ENCODE measurements at regions not wholly inside any gene's neighbourhood (a gene's known extent, or its start where the extent isn't known, plus 50 kb on each side); places are given as distances from the start of the nearest gene placed in this dataset.

DNA sequence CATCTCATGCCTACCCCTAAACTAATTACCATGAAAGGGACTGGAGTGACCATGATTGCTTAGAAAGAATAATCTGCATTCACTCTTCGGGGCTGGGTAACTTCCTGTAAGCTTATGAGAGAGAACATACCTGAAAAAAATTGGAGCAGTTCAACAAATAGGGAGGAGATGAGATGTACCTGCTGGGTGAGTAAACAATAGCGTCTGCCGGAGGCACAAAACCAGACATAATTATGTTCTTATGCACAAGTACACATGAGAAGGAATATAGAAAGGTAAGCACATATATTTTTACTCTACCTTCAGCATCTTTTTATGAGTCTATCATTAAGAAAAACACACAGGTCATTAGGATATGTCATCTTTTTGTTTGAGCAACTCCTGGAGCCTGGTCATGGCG, 224.6 kb upstream of the FERD3L start:
- Mint-ChIP-seq H3K27ac (no peak overlapping the region), H3K9me3 (no peaks in the 10 kb centered on the region), H3K27me3 (no peaks in the 10 kb centered on the region), H3K4me3 (no peak overlapping the region), H3K4me1 (ENCODE audit: low read depth) (no peaks in the 10 kb centered on the region), H3K36me3 (ENCODE audit: low read depth) (no peaks in the 10 kb centered on the region)
- CTCF ChIA-PET: no interaction called here
- no peak for DNase-seq
- POLR2A ChIA-PET: no interaction called here
- intact Hi-C loops (cut with micrococcal nuclease): no loop called here
- TF ChIP-seq, protein P1, sequence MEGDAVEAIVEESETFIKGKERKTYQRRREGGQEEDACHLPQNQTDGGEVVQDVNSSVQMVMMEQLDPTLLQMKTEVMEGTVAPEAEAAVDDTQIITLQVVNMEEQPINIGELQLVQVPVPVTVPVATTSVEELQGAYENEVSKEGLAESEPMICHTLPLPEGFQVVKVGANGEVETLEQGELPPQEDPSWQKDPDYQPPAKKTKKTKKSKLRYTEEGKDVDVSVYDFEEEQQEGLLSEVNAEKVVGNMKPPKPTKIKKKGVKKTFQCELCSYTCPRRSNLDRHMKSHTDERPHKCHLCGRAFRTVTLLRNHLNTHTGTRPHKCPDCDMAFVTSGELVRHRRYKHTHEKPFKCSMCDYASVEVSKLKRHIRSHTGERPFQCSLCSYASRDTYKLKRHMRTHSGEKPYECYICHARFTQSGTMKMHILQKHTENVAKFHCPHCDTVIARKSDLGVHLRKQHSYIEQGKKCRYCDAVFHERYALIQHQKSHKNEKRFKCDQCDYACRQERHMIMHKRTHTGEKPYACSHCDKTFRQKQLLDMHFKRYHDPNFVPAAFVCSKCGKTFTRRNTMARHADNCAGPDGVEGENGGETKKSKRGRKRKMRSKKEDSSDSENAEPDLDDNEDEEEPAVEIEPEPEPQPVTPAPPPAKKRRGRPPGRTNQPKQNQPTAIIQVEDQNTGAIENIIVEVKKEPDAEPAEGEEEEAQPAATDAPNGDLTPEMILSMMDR (IDR thresholded peaks at IDR 0.05): no peak
- ATAC-seq: no peak

DNA sequence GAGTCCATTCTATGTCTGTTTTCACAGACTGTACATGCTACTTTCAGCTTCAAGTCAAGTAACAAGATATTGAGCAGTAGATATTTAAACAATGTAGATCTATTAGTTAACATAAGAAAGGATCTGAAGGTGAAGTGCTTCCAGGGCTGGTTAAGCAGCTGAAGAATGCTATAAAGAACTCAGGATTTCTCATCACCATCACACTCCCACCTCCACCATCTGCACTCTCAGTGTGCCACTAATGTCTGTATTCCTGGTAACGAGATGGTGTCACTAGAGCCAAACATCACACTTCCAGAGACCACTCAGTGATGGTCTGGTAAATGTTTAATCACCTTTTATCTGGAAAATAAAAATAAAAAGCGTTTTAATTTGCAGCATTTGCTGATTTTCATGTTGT, 224.0 kb upstream of the FERD3L start:
- DNase-seq (no peak), ATAC-seq (no peak)
- Mint-ChIP-seq H3K27me3 (no peaks in the 10 kb centered on the region), H3K4me3 (no peak overlapping the region), H3K9me3 (no peaks in the 10 kb centered on the region), H3K4me1 (ENCODE audit: low read depth) (no peaks in the 10 kb centered on the region), H3K27ac (no peak overlapping the region), H3K36me3 (ENCODE audit: low read depth) (no peaks in the 10 kb centered on the region)
- TF ChIP-seq, protein P1 (IDR thresholded peaks at IDR 0.05): no peak
- ChIA-PET CTCF (no interaction called here), POLR2A (no interaction called here)
- intact Hi-C loops (cut with micrococcal nuclease): no loop called here

DNA sequence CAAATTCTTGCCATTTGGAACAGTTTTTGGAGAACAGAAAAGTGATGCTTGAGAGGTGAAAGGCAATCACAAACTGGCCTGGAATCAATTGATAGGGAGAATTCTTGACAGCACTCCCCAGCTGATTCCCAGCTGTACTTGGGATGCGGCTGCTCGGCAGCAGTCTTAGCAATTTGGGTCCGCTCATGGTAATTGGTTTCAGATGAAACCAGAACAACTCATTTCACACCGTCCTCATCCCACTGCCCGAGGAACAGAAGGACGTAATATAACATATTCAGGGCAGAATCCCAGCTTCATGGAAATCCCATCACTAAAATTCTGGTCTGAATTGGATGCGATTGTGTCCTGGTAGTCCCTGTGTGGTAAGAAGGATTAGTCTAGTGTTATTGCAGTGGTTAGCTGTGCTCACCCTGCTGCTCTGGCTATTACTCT, 223.3 kb upstream of the FERD3L start:
- Mint-ChIP-seq H3K4me1 (ENCODE audit: low read depth) (no peaks in the 10 kb centered on the region), H3K27ac (no peak overlapping the region), H3K36me3 (ENCODE audit: low read depth) (no peaks in the 10 kb centered on the region), H3K4me3 (no peak overlapping the region), H3K27me3 (no peaks in the 10 kb centered on the region), H3K9me3 (no peaks in the 10 kb centered on the region)
- DNase-seq (no peak), ATAC-seq (no peak)
- CTCF ChIA-PET: no interaction called here
- TF ChIP-seq, protein P1 (IDR thresholded peaks at IDR 0.05): no peak
- intact Hi-C loops (cut with micrococcal nuclease): no loop called here
- POLR2A ChIA-PET: no interaction called here

DNA sequence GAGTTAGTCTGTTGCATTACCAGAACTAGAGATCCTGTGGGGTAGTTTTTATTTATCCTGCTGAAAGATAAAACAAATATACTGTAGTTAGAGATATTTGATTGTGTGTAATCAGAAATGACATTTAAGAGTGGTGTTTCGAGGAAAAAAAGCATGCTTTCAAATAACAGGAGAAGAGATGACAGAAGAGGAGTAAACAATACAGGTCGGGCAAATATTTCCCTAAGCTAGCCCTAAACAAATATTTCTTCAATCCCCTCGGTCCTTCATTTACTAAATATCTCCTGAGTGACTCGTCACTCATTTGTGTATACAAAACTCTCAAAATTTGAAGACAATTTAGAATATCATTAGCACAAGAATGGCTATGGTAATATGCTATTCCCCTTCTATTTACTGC, 219.7 kb upstream of the FERD3L start:
- TF ChIP-seq, protein P1 (IDR thresholded peaks at IDR 0.05): no peak
- CTCF ChIA-PET: no interaction called here
- no peaks in the 10 kb centered on the region for H3K27me3 Mint-ChIP-seq
- intact Hi-C loops (cut with micrococcal nuclease): no loop called here
- H3K4me3 Mint-ChIP-seq: no peak overlapping the region
- H3K4me1 Mint-ChIP-seq (ENCODE audit: low read depth): no peaks in the 10 kb centered on the region
- no peak for ATAC-seq
- H3K9me3 Mint-ChIP-seq: no peaks in the 10 kb centered on the region
- POLR2A ChIA-PET: no interaction called here
- DNase-seq: no peak
- no peak overlapping the region for H3K27ac Mint-ChIP-seq
- H3K36me3 Mint-ChIP-seq (ENCODE audit: low read depth): no peaks in the 10 kb centered on the region

DNA sequence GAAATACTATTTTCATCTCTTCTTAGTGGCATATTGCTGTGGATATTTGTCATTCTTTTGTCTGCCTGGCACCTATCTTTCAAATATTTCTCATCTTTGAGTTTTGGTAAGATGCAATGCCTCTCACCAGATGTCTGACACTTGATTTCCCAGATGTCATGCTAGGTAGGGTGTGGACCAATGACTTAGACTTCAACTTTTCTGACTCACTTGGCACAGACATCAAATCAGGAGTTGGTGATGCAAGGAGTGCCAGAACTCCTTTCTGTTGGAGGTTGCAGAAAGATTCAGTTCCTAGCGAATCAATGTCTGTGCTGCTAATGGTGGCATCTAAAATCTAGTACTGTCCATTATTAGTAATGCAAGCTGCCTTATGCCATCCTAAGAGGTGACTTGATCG, 216.9 kb upstream of the FERD3L start:
- no peaks in the 10 kb centered on the region for H3K36me3 Mint-ChIP-seq (ENCODE audit: low read depth)
- intact Hi-C loops (cut with micrococcal nuclease): no loop called here
- no peaks in the 10 kb centered on the region for H3K27me3 Mint-ChIP-seq

More for the DNA sequence above, 216.9 kb upstream of the FERD3L start:
- CTCF ChIA-PET: no interaction called here
- Mint-ChIP-seq H3K4me3 (no peak overlapping the region), H3K27ac (no peak overlapping the region), H3K9me3 (no peaks in the 10 kb centered on the region), H3K4me1 (ENCODE audit: low read depth) (no peaks in the 10 kb centered on the region)
- no peak for DNase-seq
- TF ChIP-seq, protein P1 (IDR thresholded peaks at IDR 0.05): no peak
- no peak for ATAC-seq
- POLR2A ChIA-PET: no interaction called here
